ENCODE measurements at regions not wholly inside any gene's neighbourhood (a gene's known extent, or its start where the extent isn't known, plus 50 kb on each side); places are given as distances from the start of the nearest gene placed in this dataset.

- H3K4me1 ChIP-seq (ENCODE audit: insufficient read depth, low read length, poor library complexity, severe bottlenecking) = no peaks in the 10 kb centered on the region
- ChIA-PET POLR2A (no interaction called here), CTCF (ENCODE audit: unreplicated experiment) (no interaction called here)
- intact Hi-C loops (cut with micrococcal nuclease; ENCODE audit: unreplicated experiment) = no loop called here
- BruUV-seq (replicated peaks) = no TSS peak
- DNase-seq (ENCODE audit: low spot score) = no peak
- H2AFZ ChIP-seq (ENCODE audit: low read length) = no peak overlapping the region
- no peak overlapping the region for H3K4me3 ChIP-seq (ENCODE audit: low read depth, low read length, poor library complexity, severe bottlenecking)
- H4K20me1 ChIP-seq (ENCODE audit: insufficient read depth, low read length) = no peaks in the 10 kb centered on the region
- no peaks in the 10 kb centered on the region for H3K9me3 ChIP-seq (ENCODE audit: low read length)
- H3K79me2 ChIP-seq (ENCODE audit: insufficient read depth, low read depth, low read length) = no peaks in the 10 kb centered on the region
- H3K4me2 ChIP-seq (ENCODE audit: low read length) = no peak overlapping the region
- H3K36me3 ChIP-seq (ENCODE audit: insufficient read depth, low read length) = no peaks in the 10 kb centered on the region
- TF ChIP-seq CTCF (conservative IDR thresholded peaks at IDR 0.05; ENCODE audit: low read length) (no peak), EZH2phosphoT487 (IDR thresholded peaks at IDR 0.05; ENCODE audit: borderline replicate concordance, low read depth, low read length) (no peak)
- no peaks in the 10 kb centered on the region for H3K9me2 ChIP-seq (ENCODE audit: insufficient read depth, low read length)
- no peak overlapping the region for H3K27ac ChIP-seq (ENCODE audit: low read depth, low read length, poor library complexity, severe bottlenecking)
Measured at GRCh38 chr3:107441617-107442016, 64.4 kb downstream of the CCDC54 start.

- no peaks in the 10 kb centered on the region for H4K20me1 ChIP-seq (ENCODE audit: insufficient read depth, low read length)
- no peaks in the 10 kb centered on the region for H3K79me2 ChIP-seq (ENCODE audit: insufficient read depth, low read depth, low read length)
- H3K4me2 ChIP-seq (ENCODE audit: low read length) = no peak overlapping the region
- H3K4me1 ChIP-seq (ENCODE audit: insufficient read depth, low read length, poor library complexity, severe bottlenecking) = no peaks in the 10 kb centered on the region
- no peak overlapping the region for H3K4me3 ChIP-seq (ENCODE audit: low read depth, low read length, poor library complexity, severe bottlenecking)
- no peak overlapping the region for H2AFZ ChIP-seq (ENCODE audit: low read length)
- intact Hi-C loops (cut with micrococcal nuclease; ENCODE audit: unreplicated experiment) = no loop called here
- H3K9me2 ChIP-seq (ENCODE audit: insufficient read depth, low read length) = no peaks in the 10 kb centered on the region
- H3K36me3 ChIP-seq (ENCODE audit: insufficient read depth, low read length) = no peaks in the 10 kb centered on the region
- ChIA-PET POLR2A (interaction anchor here (1.1 to 1.4 kb wide), 2 partner anchors 12 to 184 kb away, joined by 3 read pairs; no protein-coding TSS in a partner anchor), CTCF (ENCODE audit: unreplicated experiment) (no interaction called here)
- H3K9me3 ChIP-seq (ENCODE audit: low read length) = no peaks in the 10 kb centered on the region
- no TSS peak for BruUV-seq (replicated peaks)
- H3K27ac ChIP-seq (ENCODE audit: low read depth, low read length, poor library complexity, severe bottlenecking) = no peak overlapping the region
- TF ChIP-seq CTCF (conservative IDR thresholded peaks at IDR 0.05; ENCODE audit: low read length) (no peak), EZH2phosphoT487 (IDR thresholded peaks at IDR 0.05; ENCODE audit: borderline replicate concordance, low read depth, low read length) (no peak)
- no peak for DNase-seq (ENCODE audit: low spot score)
Measured at GRCh38 chr3:107443461-107443860, 66.2 kb downstream of the CCDC54 start.

GRCh38 chr3:107446706-107447105 lies 69.5 kb downstream of the CCDC54 start:
- ChIA-PET CTCF (ENCODE audit: unreplicated experiment) (no interaction called here), POLR2A (no interaction called here)
- Histone ChIP-seq H3K79me2 (ENCODE audit: insufficient read depth, low read depth, low read length) (no peaks in the 10 kb centered on the region), H3K9me2 (ENCODE audit: insufficient read depth, low read length) (no peaks in the 10 kb centered on the region), H3K4me3 (ENCODE audit: low read depth, low read length, poor library complexity, severe bottlenecking) (no peak overlapping the region), H3K27ac (ENCODE audit: low read depth, low read length, poor library complexity, severe bottlenecking) (no peak overlapping the region), H3K9me3 (ENCODE audit: low read length) (no peaks in the 10 kb centered on the region), H3K4me2 (ENCODE audit: low read length) (no peak overlapping the region), H3K4me1 (ENCODE audit: insufficient read depth, low read length, poor library complexity, severe bottlenecking) (no peaks in the 10 kb centered on the region), H2AFZ (ENCODE audit: low read length) (no peak overlapping the region), H3K36me3 (ENCODE audit: insufficient read depth, low read length) (no peaks in the 10 kb centered on the region), H4K20me1 (ENCODE audit: insufficient read depth, low read length) (no peaks in the 10 kb centered on the region)
- intact Hi-C loops (cut with micrococcal nuclease; ENCODE audit: unreplicated experiment) = no loop called here
- no peak for DNase-seq (ENCODE audit: low spot score)
- no TSS peak for BruUV-seq (replicated peaks)
- TF ChIP-seq CTCF (conservative IDR thresholded peaks at IDR 0.05; ENCODE audit: low read length) = no peak
- TF ChIP-seq EZH2phosphoT487 (IDR thresholded peaks at IDR 0.05; ENCODE audit: borderline replicate concordance, low read depth, low read length) = no peak

Measured in OCI-LY7 (cell line).